ENCODE measurements at regions not wholly inside any gene's neighbourhood (a gene's known extent, or its start where the extent isn't known, plus 50 kb on each side); places are given as distances from the start of the nearest gene placed in this dataset.

GRCh38 chr6:149265945-149266344 lies 51.6 kb upstream of the TAB2 start:
- Histone ChIP-seq H3K27me3 (ENCODE audit: control insufficient read depth, insufficient read depth, low read length) (peaks cover 7% of the 10 kb centered on the region), H3K4me3 (ENCODE audit: low read length) (no peak overlapping the region), H3K9me3 (ENCODE audit: control insufficient read depth, low read depth, low read length) (no peaks in the 10 kb centered on the region), H3K36me3 (ENCODE audit: control insufficient read depth, insufficient read depth, low read length) (no peaks in the 10 kb centered on the region), H3K4me1 (ENCODE audit: control insufficient read depth, insufficient read depth, low read length) (no peaks in the 10 kb centered on the region), H3K27ac (ENCODE audit: low read length) (no peak overlapping the region)
- no CpG with 5 or more reads among the region's 7 CpGs for WGBS (ENCODE audit: insufficient coverage, low lambda C conversion rate)
- DNase-seq, result no peak

GRCh38 chr6:149266659-149267058 lies 50.9 kb upstream of the TAB2 start:
- H3K36me3 ChIP-seq (ENCODE audit: control insufficient read depth, insufficient read depth, low read length), result no peaks in the 10 kb centered on the region
- DNase-seq, result no peak
- H3K27ac ChIP-seq (ENCODE audit: low read length), result no peak overlapping the region
- 92% methylated on average over 1 of the region's 6 CpGs for WGBS (ENCODE audit: insufficient coverage, low lambda C conversion rate)
- H3K4me1 ChIP-seq (ENCODE audit: control insufficient read depth, insufficient read depth, low read length), result no peaks in the 10 kb centered on the region
- no peak overlapping the region for H3K4me3 ChIP-seq (ENCODE audit: low read length)
- peaks cover 7% of the 10 kb centered on the region for H3K27me3 ChIP-seq (ENCODE audit: control insufficient read depth, insufficient read depth, low read length)
- no peaks in the 10 kb centered on the region for H3K9me3 ChIP-seq (ENCODE audit: control insufficient read depth, low read depth, low read length)

- peaks cover 7% of the 10 kb centered on the region for H3K27me3 ChIP-seq (ENCODE audit: control insufficient read depth, insufficient read depth, low read length)
- H3K27ac ChIP-seq (ENCODE audit: low read length), result no peak overlapping the region
- H3K9me3 ChIP-seq (ENCODE audit: control insufficient read depth, low read depth, low read length), result no peaks in the 10 kb centered on the region
- DNase-seq, result no peak
- H3K4me1 ChIP-seq (ENCODE audit: control insufficient read depth, insufficient read depth, low read length), result no peaks in the 10 kb centered on the region
- no peak overlapping the region for H3K4me3 ChIP-seq (ENCODE audit: low read length)
- WGBS (ENCODE audit: insufficient coverage, low lambda C conversion rate), result no CpG with 5 or more reads among the region's 3 CpGs
- H3K36me3 ChIP-seq (ENCODE audit: control insufficient read depth, insufficient read depth, low read length), result no peaks in the 10 kb centered on the region
These were observed 50.4 kb upstream of the TAB2 start for GRCh38 chr6:149267072-149267471.

GRCh38 chr6:149267513-149268043 lies 49.9 kb upstream of the TAB2 start:
- no peaks in the 10 kb centered on the region for H3K36me3 ChIP-seq (ENCODE audit: control insufficient read depth, insufficient read depth, low read length)
- H3K9me3 ChIP-seq (ENCODE audit: control insufficient read depth, low read depth, low read length), result no peaks in the 10 kb centered on the region
- H3K27ac ChIP-seq (ENCODE audit: low read length), result no peak overlapping the region
- peaks cover 7% of the 10 kb centered on the region for H3K27me3 ChIP-seq (ENCODE audit: control insufficient read depth, insufficient read depth, low read length)
- no peak for DNase-seq
- 93% methylated on average over 3 of the region's 12 CpGs for WGBS (ENCODE audit: insufficient coverage, low lambda C conversion rate)
- H3K4me3 ChIP-seq (ENCODE audit: low read length), result no peak overlapping the region
- no peaks in the 10 kb centered on the region for H3K4me1 ChIP-seq (ENCODE audit: control insufficient read depth, insufficient read depth, low read length)

Data from large intestine (tissue), 3 donors.